ENCODE measurements at regions not wholly inside any gene's neighbourhood (a gene's known extent, or its start where the extent isn't known, plus 50 kb on each side); places are given as distances from the start of the nearest gene placed in this dataset.

DNA sequence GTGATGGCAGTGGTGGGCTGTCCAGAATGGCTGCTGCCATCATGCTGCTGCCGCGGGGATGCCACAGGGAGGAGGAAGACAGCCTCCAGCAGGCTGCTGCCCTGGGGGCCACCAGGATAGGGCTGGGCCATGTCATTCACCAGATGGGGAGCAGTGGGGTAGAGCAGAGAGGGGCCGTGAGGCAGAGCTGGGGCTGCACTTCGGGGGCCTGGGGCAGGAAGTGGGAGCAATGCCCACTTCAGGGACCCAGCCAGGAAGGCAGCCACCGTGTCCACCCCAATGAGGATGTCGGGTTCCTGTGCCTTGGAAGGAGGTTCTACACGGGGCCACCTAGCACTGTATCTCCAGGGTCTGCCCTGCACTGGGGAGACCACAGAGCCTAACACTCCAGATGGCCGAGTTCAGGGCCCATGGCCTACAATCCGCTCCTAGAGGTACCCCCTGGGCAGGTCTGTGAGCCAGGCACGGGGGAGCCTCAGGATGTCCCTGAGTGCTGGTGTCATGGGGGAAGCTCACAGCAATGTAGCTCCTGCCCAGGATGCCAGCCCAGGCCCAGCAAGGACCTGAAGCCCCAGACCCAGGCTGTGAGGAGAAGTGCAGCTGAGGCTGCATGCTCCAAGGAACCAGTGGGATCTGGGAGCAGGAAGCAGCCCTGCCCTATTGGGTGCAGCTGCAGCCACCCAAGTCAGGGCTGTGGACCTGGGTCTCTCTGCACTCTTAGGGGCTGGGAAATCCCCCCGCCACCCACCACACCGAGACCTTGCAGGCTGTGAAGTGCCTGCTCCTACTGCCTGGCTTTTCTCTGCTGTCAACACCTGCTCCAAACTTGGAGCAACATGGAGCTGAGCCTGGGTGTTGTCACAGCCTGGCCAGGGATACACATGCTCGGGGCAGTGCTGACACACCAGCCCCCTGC, 140.3 kb downstream of the PDHA2 start:
- Mint-ChIP-seq H3K27ac (no peak overlapping the region), H3K4me3 (no peak overlapping the region), H3K4me1 (no peaks in the 10 kb centered on the region), H3K27me3 (no peaks in the 10 kb centered on the region), H3K9me3 (peaks cover 0 to 11% (median 3%) of the 10 kb centered on the region in 8 donors), H3K36me3 (no peaks in the 10 kb centered on the region)
- ChIA-PET CTCF (ENCODE audit: partially characterized antibody) (no interaction called here), POLR2A (ENCODE audit: partially characterized antibody) (no interaction called here)
- DNase-seq, result no peak
- Histone ChIP-seq H3K36me3 (ENCODE audit: insufficient read depth, low read length) (no peaks in the 10 kb centered on the region), H3K27me3 (ENCODE audit: insufficient read depth, low read length) (no peaks in the 10 kb centered on the region), H3K4me3 (ENCODE audit: low read length in 2 of 2) (no peak overlapping the region), H3K4me1 (ENCODE audit: insufficient read depth, low read length) (no peaks in the 10 kb centered on the region), H3K27ac (ENCODE audit: low read depth, low read length) (no peak overlapping the region), H3K9me3 (ENCODE audit: control insufficient read depth in 1 of 2, low read length in 2 of 2) (no peaks in the 10 kb centered on the region)
- intact Hi-C loops (cut with micrococcal nuclease), result no loop called here

- Histone ChIP-seq H3K27ac (ENCODE audit: low read depth, low read length) (no peak overlapping the region), H3K27me3 (ENCODE audit: insufficient read depth, low read length) (no peaks in the 10 kb centered on the region), H3K4me3 (ENCODE audit: low read length in 2 of 2) (no peak overlapping the region), H3K9me3 (ENCODE audit: control insufficient read depth in 1 of 2, low read length in 2 of 2) (no peaks in the 10 kb centered on the region), H3K36me3 (ENCODE audit: insufficient read depth, low read length) (no peaks in the 10 kb centered on the region), H3K4me1 (ENCODE audit: insufficient read depth, low read length) (no peaks in the 10 kb centered on the region)
- no peaks in the 10 kb centered on the region for H3K4me1 Mint-ChIP-seq
- peaks cover 0 to 11% (median 3%) of the 10 kb centered on the region in 8 donors for H3K9me3 Mint-ChIP-seq
- no peak for DNase-seq
- no peaks in the 10 kb centered on the region for H3K36me3 Mint-ChIP-seq
- intact Hi-C loops (cut with micrococcal nuclease), result no loop called here
- CTCF ChIA-PET (ENCODE audit: partially characterized antibody), result no interaction called here
- H3K27ac Mint-ChIP-seq, result no peak overlapping the region
- no peaks in the 10 kb centered on the region for H3K27me3 Mint-ChIP-seq
- POLR2A ChIA-PET (ENCODE audit: partially characterized antibody), result no interaction called here
- no peak overlapping the region for H3K4me3 Mint-ChIP-seq
Measured at GRCh38 chr4:95980877-95981360, 141.0 kb downstream of the PDHA2 start.

DNA sequence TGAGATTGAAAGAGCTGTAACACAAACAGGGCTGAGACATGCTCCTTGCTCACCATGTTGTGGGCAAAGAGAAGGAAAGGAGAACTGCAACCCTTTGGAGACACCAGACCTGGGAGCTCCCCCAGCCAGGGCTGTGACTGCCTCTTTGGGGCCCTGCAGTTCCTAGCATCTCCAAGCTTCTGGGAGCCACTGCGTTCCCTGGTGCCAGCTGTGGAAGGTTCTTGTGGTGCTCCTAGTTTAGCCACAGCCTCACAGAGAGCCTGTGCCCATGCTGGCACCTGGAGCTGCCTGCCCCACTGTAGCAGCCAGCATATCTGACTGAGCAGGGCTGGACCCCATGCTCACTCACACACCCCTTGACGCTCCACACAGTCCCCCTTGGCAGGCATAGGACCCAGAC, 141.7 kb downstream of the PDHA2 start:
- Mint-ChIP-seq H3K27me3 (no peaks in the 10 kb centered on the region), H3K9me3 (peaks cover 0 to 15% (median 3%) of the 10 kb centered on the region in 8 donors), H3K4me3 (no peak overlapping the region), H3K4me1 (no peaks in the 10 kb centered on the region), H3K27ac (no peak overlapping the region), H3K36me3 (no peaks in the 10 kb centered on the region)
- intact Hi-C loops (cut with micrococcal nuclease), result no loop called here
- ChIA-PET CTCF (ENCODE audit: partially characterized antibody) (no interaction called here), POLR2A (ENCODE audit: partially characterized antibody) (no interaction called here)
- Histone ChIP-seq H3K36me3 (ENCODE audit: insufficient read depth, low read length) (no peaks in the 10 kb centered on the region), H3K4me1 (ENCODE audit: insufficient read depth, low read length) (no peaks in the 10 kb centered on the region), H3K27ac (ENCODE audit: low read depth, low read length) (no peak overlapping the region), H3K4me3 (ENCODE audit: low read length in 2 of 2) (no peak overlapping the region), H3K9me3 (ENCODE audit: control insufficient read depth in 1 of 2, low read length in 2 of 2) (no peaks in the 10 kb centered on the region), H3K27me3 (ENCODE audit: insufficient read depth, low read length) (no peaks in the 10 kb centered on the region)
- DNase-seq, result no peak

- intact Hi-C loops (cut with micrococcal nuclease), result no loop called here
- no peaks in the 10 kb centered on the region for H3K27me3 Mint-ChIP-seq
- no peak overlapping the region for H3K4me3 Mint-ChIP-seq
- DNase-seq, result no peak
- POLR2A ChIA-PET (ENCODE audit: partially characterized antibody), result no interaction called here
- H3K4me1 Mint-ChIP-seq, result no peaks in the 10 kb centered on the region
- H3K9me3 Mint-ChIP-seq, result peaks cover 0 to 15% (median 3%) of the 10 kb centered on the region in 8 donors
- H3K36me3 Mint-ChIP-seq, result no peaks in the 10 kb centered on the region
- H3K4me1 ChIP-seq (ENCODE audit: insufficient read depth, low read length), result no peaks in the 10 kb centered on the region
- CTCF ChIA-PET (ENCODE audit: partially characterized antibody), result no interaction called here
- H3K9me3 ChIP-seq (ENCODE audit: control insufficient read depth in 1 of 2, low read length in 2 of 2), result no peaks in the 10 kb centered on the region
- no peak overlapping the region for H3K4me3 ChIP-seq (ENCODE audit: low read length in 2 of 2)
- no peaks in the 10 kb centered on the region for H3K36me3 ChIP-seq (ENCODE audit: insufficient read depth, low read length)
- no peak overlapping the region for H3K27ac ChIP-seq (ENCODE audit: low read depth, low read length)
- no peaks in the 10 kb centered on the region for H3K27me3 ChIP-seq (ENCODE audit: insufficient read depth, low read length)
- H3K27ac Mint-ChIP-seq, result no peak overlapping the region
Measured at GRCh38 chr4:95982516-95982915, 142.6 kb downstream of the PDHA2 start.

- POLR2A ChIA-PET (ENCODE audit: partially characterized antibody), result no interaction called here
- Mint-ChIP-seq H3K36me3 (no peaks in the 10 kb centered on the region), H3K9me3 (peaks cover 0 to 15% (median 3%) of the 10 kb centered on the region in 8 donors), H3K27ac (no peak overlapping the region), H3K4me3 (no peak overlapping the region), H3K4me1 (no peaks in the 10 kb centered on the region), H3K27me3 (no peaks in the 10 kb centered on the region)
- CTCF ChIA-PET (ENCODE audit: partially characterized antibody), result no interaction called here
- Histone ChIP-seq H3K9me3 (ENCODE audit: control insufficient read depth in 1 of 2, low read length in 2 of 2) (no peaks in the 10 kb centered on the region), H3K4me1 (ENCODE audit: insufficient read depth, low read length) (no peaks in the 10 kb centered on the region), H3K4me3 (ENCODE audit: low read length in 2 of 2) (no peak overlapping the region), H3K27ac (ENCODE audit: low read depth, low read length) (no peak overlapping the region), H3K36me3 (ENCODE audit: insufficient read depth, low read length) (no peaks in the 10 kb centered on the region), H3K27me3 (ENCODE audit: insufficient read depth, low read length) (no peaks in the 10 kb centered on the region)
- intact Hi-C loops (cut with micrococcal nuclease), result no loop called here
- DNase-seq, result no peak
Measured at GRCh38 chr4:95984081-95984480, 144.2 kb downstream of the PDHA2 start.

- Histone ChIP-seq H3K27me3 (ENCODE audit: insufficient read depth, low read length) (no peaks in the 10 kb centered on the region), H3K9me3 (ENCODE audit: control insufficient read depth in 1 of 2, low read length in 2 of 2) (no peaks in the 10 kb centered on the region), H3K27ac (ENCODE audit: low read depth, low read length) (no peak overlapping the region), H3K4me1 (ENCODE audit: insufficient read depth, low read length) (no peaks in the 10 kb centered on the region), H3K36me3 (ENCODE audit: insufficient read depth, low read length) (no peaks in the 10 kb centered on the region), H3K4me3 (ENCODE audit: low read length in 2 of 2) (no peak overlapping the region)
- ChIA-PET CTCF (ENCODE audit: partially characterized antibody) (no interaction called here), POLR2A (ENCODE audit: partially characterized antibody) (no interaction called here)
- Mint-ChIP-seq H3K4me1 (no peaks in the 10 kb centered on the region), H3K27ac (no peak overlapping the region), H3K9me3 (peaks cover 0 to 11% (median 0%) of the 10 kb centered on the region in 8 donors), H3K36me3 (no peaks in the 10 kb centered on the region), H3K4me3 (no peak overlapping the region), H3K27me3 (no peaks in the 10 kb centered on the region)
- intact Hi-C loops (cut with micrococcal nuclease), result no loop called here
- DNase-seq, result peak in 1 of 5 donors; percentile 0
Measured at GRCh38 chr4:95985051-95985450, 145.2 kb downstream of the PDHA2 start.

DNA sequence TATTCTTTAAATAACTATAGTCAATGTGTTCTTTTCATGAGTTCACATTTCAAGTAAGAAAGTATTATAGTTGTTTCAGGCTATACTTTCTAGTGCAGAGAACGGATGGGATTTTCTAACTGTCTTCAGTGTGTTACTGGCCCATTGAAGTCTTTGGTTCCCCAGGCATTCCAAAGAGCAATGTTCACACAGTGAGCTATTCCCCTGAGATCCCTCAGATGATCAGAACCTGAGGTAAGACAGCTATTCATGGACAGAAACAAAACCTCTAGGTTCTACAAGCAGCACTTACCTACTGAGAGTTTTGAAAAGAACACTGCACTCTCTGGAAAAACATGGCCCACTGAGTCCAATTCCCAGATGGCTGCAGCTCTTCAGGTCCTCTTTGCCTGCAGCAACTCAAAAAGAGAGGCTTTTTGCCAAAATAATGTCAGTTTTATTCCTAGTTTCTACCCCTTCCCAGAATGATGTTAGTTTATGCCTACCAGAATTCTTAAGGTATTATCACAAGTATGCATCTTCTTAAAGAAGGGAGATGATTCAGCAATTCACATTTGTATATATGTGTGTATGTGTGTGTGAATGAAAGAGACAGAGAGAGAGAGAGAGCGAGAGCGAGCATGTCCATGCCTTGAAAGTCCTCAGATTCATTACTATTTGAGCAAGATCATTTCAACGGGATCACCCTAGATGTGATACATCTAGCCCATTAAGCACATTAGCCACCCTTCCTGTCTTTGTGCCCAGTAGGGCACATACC, 146.1 kb downstream of the PDHA2 start:
- CTCF ChIA-PET (ENCODE audit: partially characterized antibody), result no interaction called here
- POLR2A ChIA-PET (ENCODE audit: partially characterized antibody), result no interaction called here

More for the DNA sequence above, 146.1 kb downstream of the PDHA2 start:
- no peak for DNase-seq
- H3K36me3 ChIP-seq (ENCODE audit: insufficient read depth, low read length), result no peaks in the 10 kb centered on the region
- H3K9me3 ChIP-seq (ENCODE audit: control insufficient read depth in 1 of 2, low read length in 2 of 2), result no peaks in the 10 kb centered on the region
- intact Hi-C loops (cut with micrococcal nuclease), result no loop called here
- Mint-ChIP-seq H3K27ac (no peak overlapping the region), H3K27me3 (no peaks in the 10 kb centered on the region), H3K9me3 (peaks cover 0 to 11% (median 0%) of the 10 kb centered on the region in 8 donors), H3K4me1 (no peaks in the 10 kb centered on the region), H3K4me3 (no peak overlapping the region), H3K36me3 (no peaks in the 10 kb centered on the region)
- H3K27me3 ChIP-seq (ENCODE audit: insufficient read depth, low read length), result no peaks in the 10 kb centered on the region
- no peak overlapping the region for H3K27ac ChIP-seq (ENCODE audit: low read depth, low read length)
- no peak overlapping the region for H3K4me3 ChIP-seq (ENCODE audit: low read length in 2 of 2)
- H3K4me1 ChIP-seq (ENCODE audit: insufficient read depth, low read length), result no peaks in the 10 kb centered on the region

Measured in CD4-positive, alpha-beta memory T cell (primary cell).